A673 (cell line): ENCODE measurements at regions not wholly inside any gene's neighbourhood (a gene's known extent, or its start where the extent isn't known, plus 50 kb on each side); places are given as distances from the start of the nearest gene placed in this dataset.

Experiments used
- BruUV-seq: library from RNA; stranded (reverse); fragments of 400-500 nt; replicated peaks from 2 replicates; lab custom pipeline; 2021; lab: Mats Ljungman, UMichigan
- CTCF ChIA-PET: fragments of 300-600 bp; sonication (Branson Sonifier 250); formaldehyde crosslinking; loops from one replicate; lab custom pipeline; 2022; ENCODE audit warnings: antibody characterized with exemption; lab: Charles Lee
- POLR2A ChIA-PET: fragments of 300-600 bp; sonication (Branson Sonifier 250); formaldehyde crosslinking; loops from one replicate; lab custom pipeline; 2022; ENCODE audit warnings: antibody characterized with exemption; ENCODE audit not compliant: low non-redundant PET; lab: Charles Lee
- DNase-seq: peaks from one replicate; pipeline ENCODE4 v3.0.0-alpha.2; 2015; ENCODE audit warnings: low spot score
- H3K27ac ChIP-seq: fragments of 200-600 bp; sonication (generic); 2 replicates; pipeline ENCODE4 v1.5.1; 2016; ENCODE audit warnings: mixed run types, low read depth, mild to moderate bottlenecking, mixed read lengths, antibody characterized with exemption, low read length; ENCODE audit not compliant: poor library complexity, severe bottlenecking
- H3K27me3 ChIP-seq: fragments of 200-600 bp; sonication (generic); replicated peaks from 2 replicates; pipeline ENCODE4 v1.6.1; 2017; ENCODE audit warnings: mixed run types, low read depth, mild to moderate bottlenecking, mixed read lengths, antibody characterized with exemption, low read length; ENCODE audit not compliant: insufficient read depth, poor library complexity
- H3K36me3 ChIP-seq: fragments of 200-600 bp; sonication (generic); 2 replicates; pipeline ENCODE4 v1.6.1; 2016; ENCODE audit warnings: mixed run types, mild to moderate bottlenecking, mixed read lengths, antibody characterized with exemption, low read length; ENCODE audit not compliant: insufficient read depth, poor library complexity, severe bottlenecking
- H3K4me1 ChIP-seq: fragments of 200-600 bp; sonication (generic); 2 replicates; pipeline ENCODE4 v1.6.1; 2017; ENCODE audit warnings: mixed run types, mild to moderate bottlenecking, mixed read lengths, antibody characterized with exemption, low read length; ENCODE audit not compliant: insufficient read depth, poor library complexity, severe bottlenecking
- H3K4me3 ChIP-seq: fragments of 200-600 bp; sonication (generic); 2 replicates; pipeline ENCODE4 v1.5.1; 2016; ENCODE audit warnings: low read depth, mixed run types, mild to moderate bottlenecking, mixed read lengths, low read length; ENCODE audit not compliant: poor library complexity, severe bottlenecking
- H3K9me3 ChIP-seq: fragments of 200-600 bp; sonication (generic); 2 replicates; pipeline ENCODE4 v1.6.1; 2016; ENCODE audit warnings: mixed run types, low read depth, mild to moderate bottlenecking, mixed read lengths, antibody characterized with exemption, low read length; ENCODE audit not compliant: poor library complexity, severe bottlenecking
- EZH2 ChIP-seq: fragments of 200-600 bp; sonication (generic); IDR thresholded peaks from 2 replicates; pipeline ENCODE4 v1.6.1; 2017; ENCODE audit warnings: borderline replicate concordance, low read depth, mild to moderate bottlenecking, mixed read lengths, antibody characterized with exemption, low read length; ENCODE audit not compliant: poor library complexity, severe bottlenecking
- intact Hi-C: fragments of 100-400 bp; cut with micrococcal nuclease; formaldehyde crosslinking; loops from one replicate; pipeline ENCODE4 v1.10.0; 2022; ENCODE audit not compliant: unreplicated experiment
- TF ChIP-seq, protein P1 (sequence below): fragments of 300-800, 200-600 bp; sonication (generic); conservative IDR thresholded peaks from 2 replicates; pipeline ENCODE4 v1.5.1; 2017; ENCODE audit warnings: low read depth, mild to moderate bottlenecking, antibody characterized with exemption, low read length, moderate library complexity, mixed read lengths

- Histone ChIP-seq H3K36me3 (no peaks in the 10 kb centered on the region), H3K27ac (no peak overlapping the region), H3K27me3 (peaks cover 59% of the 10 kb centered on the region), H3K4me1 (no peaks in the 10 kb centered on the region), H3K4me3 (no peak overlapping the region), H3K9me3 (no peaks in the 10 kb centered on the region)
- intact Hi-C loops = loop anchor here (5.0 kb wide), 1 partner anchor 183 kb away; no protein-coding TSS in a partner anchor
- no TSS peak for BruUV-seq
- ChIA-PET CTCF (interaction anchor here (0.8 kb wide), 1 partner anchor 131 kb away, joined by 3 read pairs; no protein-coding TSS in a partner anchor), POLR2A (no interaction called here)
- DNase-seq = no peak
- TF ChIP-seq, protein P1, sequence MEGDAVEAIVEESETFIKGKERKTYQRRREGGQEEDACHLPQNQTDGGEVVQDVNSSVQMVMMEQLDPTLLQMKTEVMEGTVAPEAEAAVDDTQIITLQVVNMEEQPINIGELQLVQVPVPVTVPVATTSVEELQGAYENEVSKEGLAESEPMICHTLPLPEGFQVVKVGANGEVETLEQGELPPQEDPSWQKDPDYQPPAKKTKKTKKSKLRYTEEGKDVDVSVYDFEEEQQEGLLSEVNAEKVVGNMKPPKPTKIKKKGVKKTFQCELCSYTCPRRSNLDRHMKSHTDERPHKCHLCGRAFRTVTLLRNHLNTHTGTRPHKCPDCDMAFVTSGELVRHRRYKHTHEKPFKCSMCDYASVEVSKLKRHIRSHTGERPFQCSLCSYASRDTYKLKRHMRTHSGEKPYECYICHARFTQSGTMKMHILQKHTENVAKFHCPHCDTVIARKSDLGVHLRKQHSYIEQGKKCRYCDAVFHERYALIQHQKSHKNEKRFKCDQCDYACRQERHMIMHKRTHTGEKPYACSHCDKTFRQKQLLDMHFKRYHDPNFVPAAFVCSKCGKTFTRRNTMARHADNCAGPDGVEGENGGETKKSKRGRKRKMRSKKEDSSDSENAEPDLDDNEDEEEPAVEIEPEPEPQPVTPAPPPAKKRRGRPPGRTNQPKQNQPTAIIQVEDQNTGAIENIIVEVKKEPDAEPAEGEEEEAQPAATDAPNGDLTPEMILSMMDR = no peak
- TF ChIP-seq EZH2 = no peak
These were observed 54.9 kb downstream of the OLIG1 start for GRCh38 chr21:33124889-33125288.

DNA sequence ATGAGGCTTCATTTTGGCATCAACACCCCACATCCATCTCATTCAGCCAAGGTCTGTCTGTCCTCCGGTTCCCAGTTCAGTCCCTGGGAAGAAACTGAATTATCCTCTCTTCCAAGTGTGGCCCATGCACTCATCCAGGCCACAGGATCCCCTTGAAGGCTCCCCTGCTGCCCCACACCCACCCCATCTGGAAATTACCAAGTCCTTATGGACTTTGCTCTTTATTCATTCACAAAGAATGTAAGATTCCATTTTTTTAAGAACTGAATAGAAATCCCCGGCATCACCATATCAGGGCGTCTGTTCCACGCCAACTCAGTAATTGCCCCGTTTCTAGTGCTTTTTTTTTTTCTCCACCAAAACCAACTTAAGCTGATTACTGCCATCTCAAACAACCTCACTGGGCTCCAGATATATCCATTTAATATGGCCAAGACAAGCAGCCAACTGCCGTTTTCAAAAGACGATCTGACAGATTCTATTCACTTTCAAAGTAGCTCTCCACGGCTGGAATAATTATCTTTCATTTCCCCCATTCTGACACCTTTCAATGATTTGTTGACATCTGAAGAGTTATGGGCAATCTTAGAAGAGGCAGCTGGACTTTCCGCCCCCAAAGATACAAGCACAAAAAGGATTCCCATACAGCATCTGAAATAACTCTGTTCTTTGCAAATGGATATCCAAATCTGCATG is 55.9 kb downstream of the OLIG1 start:
- DNase-seq = no peak

DNA sequence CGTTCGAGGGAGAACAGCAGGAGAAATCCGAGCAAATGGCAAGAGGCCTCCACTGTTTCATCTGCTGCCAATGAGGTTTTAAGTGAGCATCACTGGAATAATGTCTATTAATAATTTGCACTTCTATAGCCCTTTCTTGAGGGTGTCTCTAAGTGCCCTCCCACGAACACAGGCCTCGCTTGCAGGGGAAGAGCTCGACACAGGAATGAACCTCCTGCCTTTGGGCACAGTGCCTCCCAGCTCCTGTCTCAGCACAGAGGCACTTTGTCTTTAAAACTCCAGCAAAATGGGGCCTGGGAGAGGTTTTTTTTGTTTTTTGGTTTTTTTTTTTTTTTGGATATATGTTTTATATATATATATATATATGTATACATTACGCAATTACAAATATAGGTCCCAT is 56.6 kb downstream of the OLIG1 start:
- no TSS peak for BruUV-seq
- POLR2A ChIA-PET = interaction anchor here (0.6 kb wide), 1 partner anchor 325 kb away, joined by 10 read pairs; no protein-coding TSS in a partner anchor

More for the DNA sequence above, 55.9 kb downstream of the OLIG1 start:
- intact Hi-C loops = loop anchor here (5.0 kb wide), 1 partner anchor 184 kb away; no protein-coding TSS in a partner anchor
- BruUV-seq = no TSS peak
- POLR2A ChIA-PET = interaction anchor here (0.6 kb wide), 1 partner anchor 326 kb away, joined by 10 read pairs; no protein-coding TSS in a partner anchor
- H3K4me1 ChIP-seq = no peaks in the 10 kb centered on the region
- H3K9me3 ChIP-seq = no peaks in the 10 kb centered on the region
- CTCF ChIA-PET = interaction anchor here (0.6 kb wide), 1 partner anchor 110 kb away, joined by 3 read pairs; no protein-coding TSS in a partner anchor
- no peaks in the 10 kb centered on the region for H3K36me3 ChIP-seq
- peaks cover 59% of the 10 kb centered on the region for H3K27me3 ChIP-seq
- H3K4me3 ChIP-seq = no peak overlapping the region
- TF ChIP-seq EZH2 = no peak
- TF ChIP-seq, protein P1 = no peak
- H3K27ac ChIP-seq = no peak overlapping the region

More for the DNA sequence above, 56.6 kb downstream of the OLIG1 start:
- TF ChIP-seq, protein P1 = no peak
- TF ChIP-seq EZH2 = no peak
- H3K27ac ChIP-seq = no peak overlapping the region
- no peaks in the 10 kb centered on the region for H3K36me3 ChIP-seq
- no peak for DNase-seq
- intact Hi-C loops = loop anchor here (5.0 kb wide), 1 partner anchor 184 kb away; no protein-coding TSS in a partner anchor
- H3K9me3 ChIP-seq = no peaks in the 10 kb centered on the region
- peaks cover 66% of the 10 kb centered on the region for H3K27me3 ChIP-seq
- no peaks in the 10 kb centered on the region for H3K4me1 ChIP-seq
- CTCF ChIA-PET = interaction anchor here (0.6 kb wide), 1 partner anchor 111 kb away, joined by 3 read pairs; no protein-coding TSS in a partner anchor
- no peak overlapping the region for H3K4me3 ChIP-seq
